ENCODE measurements at regions not wholly inside any gene's neighbourhood (a gene's known extent, or its start where the extent isn't known, plus 50 kb on each side); places are given as distances from the start of the nearest gene placed in this dataset.

- H3K36me3 Mint-ChIP-seq = no peaks in the 10 kb centered on the region
- no peaks in the 10 kb centered on the region for H3K27me3 Mint-ChIP-seq
- H3K27ac Mint-ChIP-seq = no peak overlapping the region
- no peak overlapping the region for H3K4me3 Mint-ChIP-seq
- no peak for ATAC-seq
- H3K9me3 Mint-ChIP-seq = no peaks in the 10 kb centered on the region
- H3K4me1 Mint-ChIP-seq = no peaks in the 10 kb centered on the region
Measured at GRCh38 chr10:84825330-84825729, 496.9 kb downstream of the CCSER2 start.

- no peaks in the 10 kb centered on the region for H3K9me3 Mint-ChIP-seq
- ATAC-seq = no peak
Measured at GRCh38 chr10:84826704-84827103, 498.3 kb downstream of the CCSER2 start.

DNA sequence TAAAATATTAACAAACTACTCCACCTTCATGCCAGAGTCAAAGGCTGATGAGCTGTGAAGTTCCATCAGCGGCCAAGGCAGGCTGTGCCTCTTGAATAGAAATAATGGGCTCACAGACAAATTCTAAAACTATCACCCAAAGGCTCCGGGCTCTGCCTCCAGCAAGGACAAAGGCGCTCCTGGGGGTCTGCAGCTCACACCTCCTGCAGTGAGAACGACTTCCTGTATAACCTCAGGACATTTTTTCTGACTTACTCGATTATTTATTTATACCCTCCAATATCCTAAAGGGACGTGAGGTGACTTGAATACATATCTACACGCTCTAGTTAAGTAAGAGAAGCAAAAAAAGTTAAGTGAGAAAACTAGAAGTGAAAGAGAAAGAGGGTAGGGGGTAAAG, 500.7 kb downstream of the CCSER2 start:
- ATAC-seq = no peak
- no peaks in the 10 kb centered on the region for H3K36me3 Mint-ChIP-seq
- H3K4me3 Mint-ChIP-seq = no peak overlapping the region
- no peaks in the 10 kb centered on the region for H3K9me3 Mint-ChIP-seq
- H3K4me1 Mint-ChIP-seq = no peaks in the 10 kb centered on the region
- H3K27ac Mint-ChIP-seq = no peak overlapping the region
- no peaks in the 10 kb centered on the region for H3K27me3 Mint-ChIP-seq

More at GRCh38 chr10:84826704-84827103, 498.3 kb downstream of the CCSER2 start:
- no peaks in the 10 kb centered on the region for H3K27me3 Mint-ChIP-seq
- no peaks in the 10 kb centered on the region for H3K36me3 Mint-ChIP-seq
- H3K27ac Mint-ChIP-seq = no peak overlapping the region
- no peak overlapping the region for H3K4me3 Mint-ChIP-seq
- no peaks in the 10 kb centered on the region for H3K4me1 Mint-ChIP-seq

DNA sequence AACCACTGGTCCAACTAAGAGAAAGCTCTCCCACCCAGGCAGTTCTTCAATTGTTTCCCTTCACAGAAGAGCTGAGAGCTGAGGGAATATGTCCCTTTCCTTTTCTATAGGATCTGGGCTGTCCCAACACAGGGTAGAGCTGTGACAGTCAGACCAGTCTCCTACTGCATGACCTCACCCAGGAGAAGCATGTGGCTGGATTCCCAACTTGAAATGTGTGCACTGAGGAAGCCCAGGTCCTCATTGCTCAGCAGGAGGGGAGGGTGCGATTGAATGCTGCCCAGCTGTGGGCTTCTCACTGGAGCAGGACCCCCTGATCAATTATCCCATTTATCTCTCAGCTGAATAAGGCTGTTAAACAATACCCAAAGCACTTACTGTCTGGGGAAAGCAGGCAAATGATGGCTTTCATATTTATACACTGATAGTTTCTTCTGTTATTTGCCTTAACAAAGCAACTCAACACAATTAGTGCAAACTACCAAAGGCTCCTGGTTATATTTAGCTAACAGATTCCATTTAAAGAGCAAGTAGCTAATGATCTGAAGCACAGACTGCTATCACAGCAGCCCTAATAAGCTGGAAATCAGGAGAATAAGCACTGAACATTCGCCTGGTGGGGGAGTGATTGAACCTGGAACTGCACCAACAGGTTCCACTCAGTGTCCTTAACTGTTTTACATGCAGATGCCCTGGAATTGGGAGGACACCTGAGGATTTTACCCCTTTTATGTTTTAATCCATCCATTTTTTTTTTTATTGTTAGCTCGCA, 508.8 kb downstream of the CCSER2 start:
- ATAC-seq = no peak
- H3K9me3 Mint-ChIP-seq = no peaks in the 10 kb centered on the region
- H3K27ac Mint-ChIP-seq = no peak overlapping the region
- no peaks in the 10 kb centered on the region for H3K36me3 Mint-ChIP-seq
- H3K4me1 Mint-ChIP-seq = no peaks in the 10 kb centered on the region
- no peak overlapping the region for H3K4me3 Mint-ChIP-seq
- no peaks in the 10 kb centered on the region for H3K27me3 Mint-ChIP-seq

GRCh38 chr10:84837877-84838276, 509.5 kb downstream of the CCSER2 start:
- no peak for ATAC-seq
- Mint-ChIP-seq H3K27ac (no peak overlapping the region), H3K4me3 (no peak overlapping the region), H3K36me3 (no peaks in the 10 kb centered on the region), H3K9me3 (no peaks in the 10 kb centered on the region), H3K27me3 (no peaks in the 10 kb centered on the region), H3K4me1 (no peaks in the 10 kb centered on the region)

DNA sequence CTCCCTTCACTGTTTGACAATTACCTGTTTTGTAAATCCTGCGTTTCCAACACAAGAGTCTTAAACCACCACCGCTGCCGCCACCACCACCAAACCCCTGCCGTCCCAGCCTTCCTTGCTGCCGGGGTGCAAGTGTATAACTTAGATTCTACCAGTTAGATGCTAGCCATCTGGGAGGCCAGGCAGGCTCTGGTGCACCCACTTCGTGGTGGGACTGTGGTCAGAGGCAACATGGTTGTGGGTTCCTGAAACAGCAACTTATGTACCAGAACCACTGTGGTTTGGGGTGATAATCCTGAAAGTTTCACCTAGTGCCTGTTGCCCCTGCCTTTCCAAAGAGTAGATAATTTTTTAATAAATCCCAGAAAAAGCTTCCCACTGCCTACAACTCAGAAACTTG, 510.5 kb downstream of the CCSER2 start:
- no peaks in the 10 kb centered on the region for H3K36me3 Mint-ChIP-seq
- no peak overlapping the region for H3K4me3 Mint-ChIP-seq
- no peaks in the 10 kb centered on the region for H3K27me3 Mint-ChIP-seq
- no peaks in the 10 kb centered on the region for H3K4me1 Mint-ChIP-seq
- H3K9me3 Mint-ChIP-seq = no peaks in the 10 kb centered on the region
- no peak for ATAC-seq
- no peak overlapping the region for H3K27ac Mint-ChIP-seq

GRCh38 chr10:84842593-84842992, 514.2 kb downstream of the CCSER2 start:
- no peaks in the 10 kb centered on the region for H3K4me1 Mint-ChIP-seq
- no peak for ATAC-seq
- no peaks in the 10 kb centered on the region for H3K9me3 Mint-ChIP-seq
- no peak overlapping the region for H3K27ac Mint-ChIP-seq
- H3K4me3 Mint-ChIP-seq = no peak overlapping the region
- H3K36me3 Mint-ChIP-seq = no peaks in the 10 kb centered on the region
- no peaks in the 10 kb centered on the region for H3K27me3 Mint-ChIP-seq

DNA sequence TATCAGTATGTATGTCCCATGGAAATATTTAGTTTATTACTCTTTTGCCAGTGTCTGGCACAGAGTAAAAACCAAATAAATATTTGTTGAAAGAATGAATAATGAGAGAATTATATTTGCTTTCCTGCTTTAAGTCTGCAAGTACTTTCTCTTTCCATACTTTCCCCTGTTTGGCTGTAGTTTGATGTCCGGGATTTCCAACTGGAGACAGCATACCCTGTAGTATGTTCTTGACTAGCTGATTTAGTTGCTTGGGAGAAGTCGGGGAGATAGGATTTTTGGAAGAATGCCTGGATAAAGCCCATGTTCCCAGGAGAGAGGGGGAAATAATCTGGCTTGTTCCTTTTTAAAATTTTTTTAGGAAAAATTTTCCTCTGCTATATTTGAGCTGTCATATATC, 516.1 kb downstream of the CCSER2 start:
- ATAC-seq = no peak
- Mint-ChIP-seq H3K4me3 (no peak overlapping the region), H3K27ac (no peak overlapping the region), H3K27me3 (no peaks in the 10 kb centered on the region), H3K4me1 (no peaks in the 10 kb centered on the region), H3K9me3 (no peaks in the 10 kb centered on the region), H3K36me3 (no peaks in the 10 kb centered on the region)

GRCh38 chr10:84845628-84846261, 517.4 kb downstream of the CCSER2 start:
- Mint-ChIP-seq H3K27me3 (no peaks in the 10 kb centered on the region), H3K9me3 (no peaks in the 10 kb centered on the region), H3K36me3 (no peaks in the 10 kb centered on the region), H3K4me3 (no peak overlapping the region), H3K4me1 (no peaks in the 10 kb centered on the region), H3K27ac (no peak overlapping the region)
- no peak for ATAC-seq

GRCh38 chr10:84846658-84847316, 518.4 kb downstream of the CCSER2 start:
- Mint-ChIP-seq H3K36me3 (no peaks in the 10 kb centered on the region), H3K4me3 (no peak overlapping the region), H3K4me1 (no peaks in the 10 kb centered on the region), H3K27ac (no peak overlapping the region), H3K9me3 (no peaks in the 10 kb centered on the region), H3K27me3 (no peaks in the 10 kb centered on the region)
- ATAC-seq = no peak

DNA sequence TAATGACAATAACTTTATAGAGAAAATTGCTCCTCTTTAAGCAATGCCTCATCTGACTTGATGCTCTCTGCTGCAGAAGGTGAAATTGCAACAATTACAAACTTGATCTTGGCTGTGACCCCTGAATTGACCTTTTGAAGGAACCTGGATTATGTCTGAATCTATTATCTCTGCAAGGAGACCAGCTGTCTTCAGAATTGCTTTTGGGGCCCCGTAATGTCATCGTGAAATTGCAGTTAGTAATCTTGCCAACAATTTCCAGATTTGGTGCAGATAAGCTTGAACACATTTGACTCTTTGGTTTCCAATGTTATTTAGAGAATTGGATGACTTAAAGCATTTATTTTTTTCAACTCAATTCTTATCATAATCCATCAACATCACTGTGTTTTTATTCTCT, 520.6 kb downstream of the CCSER2 start:
- Mint-ChIP-seq H3K27me3 (no peaks in the 10 kb centered on the region), H3K36me3 (no peaks in the 10 kb centered on the region), H3K4me3 (no peak overlapping the region), H3K9me3 (no peaks in the 10 kb centered on the region), H3K4me1 (no peaks in the 10 kb centered on the region), H3K27ac (no peak overlapping the region)
- ATAC-seq = no peak

GRCh38 chr10:84850826-84851225, 522.4 kb downstream of the CCSER2 start:
- no peaks in the 10 kb centered on the region for H3K27me3 Mint-ChIP-seq
- no peaks in the 10 kb centered on the region for H3K4me1 Mint-ChIP-seq
- ATAC-seq = peak; percentile 27
- H3K27ac Mint-ChIP-seq = no peak overlapping the region
- H3K9me3 Mint-ChIP-seq = no peaks in the 10 kb centered on the region
- H3K36me3 Mint-ChIP-seq = no peaks in the 10 kb centered on the region
- no peak overlapping the region for H3K4me3 Mint-ChIP-seq

GRCh38 chr10:84854439-84854838, 526.0 kb downstream of the CCSER2 start:
- Mint-ChIP-seq H3K27me3 (no peaks in the 10 kb centered on the region), H3K4me1 (no peaks in the 10 kb centered on the region), H3K27ac (no peak overlapping the region), H3K9me3 (no peaks in the 10 kb centered on the region), H3K36me3 (no peaks in the 10 kb centered on the region), H3K4me3 (no peak overlapping the region)
- no peak for ATAC-seq

DNA sequence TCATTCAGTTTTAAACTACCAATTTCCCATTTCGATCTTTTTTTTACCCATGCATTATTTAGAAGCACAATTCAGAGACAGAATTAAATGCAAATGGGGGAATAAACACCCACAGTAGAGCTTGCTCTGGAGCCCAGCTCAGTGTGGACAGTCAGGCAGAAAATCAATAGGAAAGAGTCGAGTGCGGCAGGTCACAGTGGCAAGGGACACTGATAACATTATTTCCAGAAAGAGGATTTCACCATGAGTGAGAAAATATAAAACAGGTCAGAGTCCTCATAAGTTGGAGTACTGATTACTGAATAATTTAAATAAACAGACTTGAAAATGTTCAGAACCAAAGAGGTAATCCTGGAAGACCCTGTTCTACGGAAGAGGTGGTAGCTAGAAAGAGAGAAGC, 532.5 kb downstream of the CCSER2 start:
- H3K4me3 Mint-ChIP-seq = no peak overlapping the region
- ATAC-seq = no peak
- H3K36me3 Mint-ChIP-seq = no peaks in the 10 kb centered on the region
- H3K9me3 Mint-ChIP-seq = peaks cover 7% of the 10 kb centered on the region
- H3K27me3 Mint-ChIP-seq = peaks cover 4% of the 10 kb centered on the region
- no peak overlapping the region for H3K27ac Mint-ChIP-seq
- no peaks in the 10 kb centered on the region for H3K4me1 Mint-ChIP-seq

- Mint-ChIP-seq H3K4me3 (no peak overlapping the region), H3K36me3 (no peaks in the 10 kb centered on the region), H3K9me3 (peaks cover 11% of the 10 kb centered on the region), H3K4me1 (no peaks in the 10 kb centered on the region), H3K27me3 (peaks cover 5% of the 10 kb centered on the region), H3K27ac (no peak overlapping the region)
- no peak for ATAC-seq
Measured at GRCh38 chr10:84862551-84862950, 534.2 kb downstream of the CCSER2 start.

- Mint-ChIP-seq H3K4me3 (no peak overlapping the region), H3K36me3 (no peaks in the 10 kb centered on the region), H3K27me3 (peaks cover 5% of the 10 kb centered on the region), H3K4me1 (no peaks in the 10 kb centered on the region), H3K9me3 (peaks cover 11% of the 10 kb centered on the region), H3K27ac (no peak overlapping the region)
- ATAC-seq = no peak
Measured at GRCh38 chr10:84863675-84864074, 535.3 kb downstream of the CCSER2 start.

Measured in stimulated activated memory B cell treated with anti-CD40 and anti-IgM and Interleukin-4, amounts not matched to agents 10 μg/mL and 1 μg/mL and 100 μg/mL, for 72 hours (primary cell).